ENCODE measurements at regions not wholly inside any gene's neighbourhood (a gene's known extent, or its start where the extent isn't known, plus 50 kb on each side); places are given as distances from the start of the nearest gene placed in this dataset.

- no peak for TF ChIP-seq ZFP91 (CRISPR knock-in tag; IDR thresholded peaks at IDR 0.05)
- no peak for TF ChIP-seq MEF2A (IDR thresholded peaks at IDR 0.05; ENCODE audit: control insufficient read depth, low read depth, low read length)
- TF ChIP-seq JUN (IDR thresholded peaks at IDR 0.05; ENCODE audit: borderline replicate concordance, low read depth, low read length): no peak
- TF ChIP-seq JUN (CRISPR knock-in tag; IDR thresholded peaks at IDR 0.05; ENCODE audit: borderline replicate concordance): no peak
- TF ChIP-seq ZNF780A (CRISPR knock-in tag; IDR thresholded peaks at IDR 0.05): no peak
- no peak for TF ChIP-seq E2F3 (CRISPR knock-in tag; IDR thresholded peaks at IDR 0.05)
- TF ChIP-seq ZKSCAN8 (CRISPR knock-in tag; IDR thresholded peaks at IDR 0.05): no peak
- no peak for TF ChIP-seq TCF7L2 (IDR thresholded peaks at IDR 0.05; ENCODE audit: low read depth, low read length)
- TF ChIP-seq TAF9B (IDR thresholded peaks at IDR 0.05; ENCODE audit: partially characterized antibody): no peak
- no peak for TF ChIP-seq RCOR1 (IDR thresholded peaks at IDR 0.05; ENCODE audit: borderline replicate concordance in 1 of 2, low read depth in 2 of 2, low read length in 2 of 2)
- no peak for TF ChIP-seq NR2C2 (CRISPR knock-in tag; IDR thresholded peaks at IDR 0.05)
- no peak for TF ChIP-seq NR2C2 (tag; IDR thresholded peaks at IDR 0.05)
- no peak for TF ChIP-seq CTCF (IDR thresholded peaks at IDR 0.05 in 2 of 3, conservative IDR thresholded peaks at IDR 0.05 in 1 of 3; ENCODE audit: insufficient read depth in 2 of 3, low read depth in 1 of 3, low read length in 3 of 3)
- TF ChIP-seq POLR2A (conservative IDR thresholded peaks at IDR 0.05): no peak
- TF ChIP-seq MBD2 (IDR thresholded peaks at IDR 0.05; ENCODE audit: borderline replicate concordance, low read depth): no peak
- TF ChIP-seq ATF2 (CRISPR knock-in tag; IDR thresholded peaks at IDR 0.05): no peak
These were observed 341.2 kb upstream of the IRX2 start for GRCh38 chr5:3092664-3093063.
